Tibial nerve (tissue), 4 donors: ENCODE measurements at regions not wholly inside any gene's neighbourhood (a gene's known extent, or its start where the extent isn't known, plus 50 kb on each side); places are given as distances from the start of the nearest gene placed in this dataset.

ENCODE experiments used
- CTCF ChIP-seq, 5 experiments: fragments of 200-600 bp in 3 of 5; fragments of 450-650 bp in 2 of 5; sonication (generic) in 3 of 5; IDR thresholded peaks; one replicate each; pipeline ENCODE4 v1.5.1; 2016 to 2019; ENCODE audit warnings: antibody characterized with exemption in 5 of 5, mild to moderate bottlenecking in 3 of 5, moderate library complexity in 2 of 5
- EP300 ChIP-seq, 2 donors: sonication (generic); formaldehyde crosslinking; IDR thresholded peaks; one replicate each; pipeline ENCODE4 v1.6.1; 2017; ENCODE audit warnings: antibody characterized with exemption in 2 of 2, mild to moderate bottlenecking in 1 of 2
- POLR2A ChIP-seq, 2 donors: fragments of 450-650 bp; IDR thresholded peaks; one replicate each; pipeline ENCODE4 v1.6.1; 2017; ENCODE audit warnings: antibody characterized with exemption in 2 of 2, mild to moderate bottlenecking in 2 of 2, moderate library complexity in 2 of 2

GRCh38 chr6:43987838-43988439 lies 139.3 kb downstream of the MRPL14 start:
- TF ChIP-seq POLR2A (IDR thresholded peaks at IDR 0.05) (no peak), CTCF (IDR thresholded peaks at IDR 0.05) (no peak), EP300 (IDR thresholded peaks at IDR 0.05) (no peak)
